Esophagus squamous epithelium (tissue), 5 donors: ENCODE measurements at regions not wholly inside any gene's neighbourhood (a gene's known extent, or its start where the extent isn't known, plus 50 kb on each side); places are given as distances from the start of the nearest gene placed in this dataset.

ENCODE experiments used
- DNase-seq: peaks from one replicate; lab custom pipeline; 2025; lab: John Stamatoyannopoulos, UW
- H3K27ac ChIP-seq, 4 donors: fragments of 200-600 bp; sonication (generic); one replicate each; pipeline ENCODE4 v1.5.1; 2016 to 2019; ENCODE audit warnings: mild to moderate bottlenecking in 1 of 4
- H3K27me3 ChIP-seq, 4 donors: fragments of 200-600 bp; sonication (generic); 1 replicate in 3 of 4; 2 replicates in 1 of 4; pipeline versions ENCODE4 v1.5.1 to v1.6.0; 2017 to 2021; ENCODE audit warnings: antibody characterized with exemption in 1 of 4
- H3K36me3 ChIP-seq, 3 donors: fragments of 200-600 bp; sonication (generic); one replicate each; pipeline ENCODE4 v1.5.1; 2016 to 2019
- H3K4me1 ChIP-seq, 3 donors: fragments of 200-600 bp; sonication (generic); one replicate each; pipeline ENCODE4 v1.5.1; 2017 to 2019
- H3K4me3 ChIP-seq, 4 donors: fragments of 200-600 bp; sonication (generic); 1 replicate in 3 of 4; 2 replicates in 1 of 4; pipeline ENCODE4 v1.5.1; 2016 to 2019; ENCODE audit warnings: mild to moderate bottlenecking in 2 of 4, moderate library complexity in 1 of 4
- H3K9me3 ChIP-seq, 3 donors: fragments of 200-600 bp; sonication (generic); one replicate each; pipeline ENCODE4 v1.5.1; 2016 to 2019
- POLR2A ChIP-seq, 4 donors: fragments of 450-650 bp; IDR thresholded peaks; one replicate each; pipeline ENCODE4 v1.6.1; 2017; ENCODE audit warnings: antibody characterized with exemption in 4 of 4, mild to moderate bottlenecking in 4 of 4, moderate library complexity in 3 of 4
- WGBS, 2 donors: methylation state at CpG; one replicate each; pipeline ENCODE4 v1.1.5; 2018; 5-methylcytosine and 5-hydroxymethylcytosine counted together
- intact Hi-C: fragments of 100-400 bp; cut with DNase I; formaldehyde crosslinking; loops from one replicate; pipeline ENCODE4 v1.15.0; 2022
- TF ChIP-seq, protein P1 (sequence below), 6 experiments: fragments of 450-650 bp in 4 of 6; fragments of 200-600 bp in 2 of 6; sonication (generic) in 2 of 6; IDR thresholded peaks; one replicate each; pipeline ENCODE4 v1.5.1; 2016 to 2019; ENCODE audit warnings: antibody characterized with exemption in 6 of 6, mild to moderate bottlenecking in 4 of 6, moderate library complexity in 4 of 6
- donor health status: DM: yes; HTN: yes; CAD: no.

DNA sequence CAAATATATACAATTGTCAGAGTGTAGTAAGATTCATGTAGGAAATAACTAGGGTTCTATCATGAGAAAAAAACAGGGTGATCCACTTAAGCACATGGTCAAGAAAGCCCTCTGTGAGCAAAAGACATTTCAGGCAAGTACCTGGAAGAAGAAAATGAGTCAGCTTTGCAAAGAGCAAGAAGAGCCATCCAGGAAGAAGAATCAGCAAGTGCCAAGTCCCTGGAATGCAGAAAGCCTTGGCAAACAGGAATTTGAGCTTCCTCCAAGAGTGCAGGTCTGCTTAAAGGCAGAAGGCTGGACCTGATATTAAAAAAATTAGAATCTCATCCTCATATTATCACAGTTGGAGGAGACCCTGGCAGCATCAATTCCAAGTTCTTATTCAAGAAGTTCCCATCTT lies 188.5 kb upstream of the CELF4 start:
- DNase-seq: no peak
- no peak overlapping the region for H3K4me3 ChIP-seq
- H3K36me3 ChIP-seq: no peaks in the 10 kb centered on the region
- H3K9me3 ChIP-seq: no peaks in the 10 kb centered on the region
- no peaks in the 10 kb centered on the region for H3K4me1 ChIP-seq
- H3K27ac ChIP-seq: no peak overlapping the region
- TF ChIP-seq POLR2A (IDR thresholded peaks at IDR 0.05): no peak
- TF ChIP-seq, protein P1, sequence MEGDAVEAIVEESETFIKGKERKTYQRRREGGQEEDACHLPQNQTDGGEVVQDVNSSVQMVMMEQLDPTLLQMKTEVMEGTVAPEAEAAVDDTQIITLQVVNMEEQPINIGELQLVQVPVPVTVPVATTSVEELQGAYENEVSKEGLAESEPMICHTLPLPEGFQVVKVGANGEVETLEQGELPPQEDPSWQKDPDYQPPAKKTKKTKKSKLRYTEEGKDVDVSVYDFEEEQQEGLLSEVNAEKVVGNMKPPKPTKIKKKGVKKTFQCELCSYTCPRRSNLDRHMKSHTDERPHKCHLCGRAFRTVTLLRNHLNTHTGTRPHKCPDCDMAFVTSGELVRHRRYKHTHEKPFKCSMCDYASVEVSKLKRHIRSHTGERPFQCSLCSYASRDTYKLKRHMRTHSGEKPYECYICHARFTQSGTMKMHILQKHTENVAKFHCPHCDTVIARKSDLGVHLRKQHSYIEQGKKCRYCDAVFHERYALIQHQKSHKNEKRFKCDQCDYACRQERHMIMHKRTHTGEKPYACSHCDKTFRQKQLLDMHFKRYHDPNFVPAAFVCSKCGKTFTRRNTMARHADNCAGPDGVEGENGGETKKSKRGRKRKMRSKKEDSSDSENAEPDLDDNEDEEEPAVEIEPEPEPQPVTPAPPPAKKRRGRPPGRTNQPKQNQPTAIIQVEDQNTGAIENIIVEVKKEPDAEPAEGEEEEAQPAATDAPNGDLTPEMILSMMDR (IDR thresholded peaks at IDR 0.05): no peak
- H3K27me3 ChIP-seq: no peaks in the 10 kb centered on the region
- intact Hi-C loops: no loop called here

DNA sequence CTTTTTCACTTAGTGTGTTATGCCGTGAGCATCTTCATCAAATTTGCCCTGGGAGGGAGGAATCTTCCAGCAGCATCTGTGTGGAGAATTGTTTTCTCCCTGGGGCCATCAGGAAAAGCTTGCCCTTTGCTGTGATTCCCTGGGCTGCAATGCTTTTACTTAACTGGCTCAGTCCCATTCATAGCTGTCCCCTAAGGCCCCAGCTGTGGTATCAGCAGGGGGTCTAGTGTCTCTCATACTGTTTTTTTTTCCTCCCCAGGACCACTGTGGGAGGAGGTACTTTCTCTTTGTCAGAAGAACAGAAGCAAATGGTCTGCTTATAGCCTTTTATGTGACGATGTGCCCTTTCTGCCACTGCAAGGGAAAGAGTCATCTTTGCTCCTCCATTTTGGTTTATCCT lies 176.8 kb upstream of the CELF4 start:
- Histone ChIP-seq H3K27me3 (no peaks in the 10 kb centered on the region), H3K36me3 (no peaks in the 10 kb centered on the region), H3K4me1 (no peaks in the 10 kb centered on the region), H3K9me3 (no peaks in the 10 kb centered on the region), H3K27ac (no peak overlapping the region), H3K4me3 (no peak overlapping the region)
- TF ChIP-seq POLR2A (IDR thresholded peaks at IDR 0.05): no peak
- TF ChIP-seq, protein P1 (IDR thresholded peaks at IDR 0.05): no peak
- no peak for DNase-seq
- 74 to 84% methylated on average over 2 of the region's 2 CpGs for WGBS, 2 donors
- intact Hi-C loops: no loop called here

DNA sequence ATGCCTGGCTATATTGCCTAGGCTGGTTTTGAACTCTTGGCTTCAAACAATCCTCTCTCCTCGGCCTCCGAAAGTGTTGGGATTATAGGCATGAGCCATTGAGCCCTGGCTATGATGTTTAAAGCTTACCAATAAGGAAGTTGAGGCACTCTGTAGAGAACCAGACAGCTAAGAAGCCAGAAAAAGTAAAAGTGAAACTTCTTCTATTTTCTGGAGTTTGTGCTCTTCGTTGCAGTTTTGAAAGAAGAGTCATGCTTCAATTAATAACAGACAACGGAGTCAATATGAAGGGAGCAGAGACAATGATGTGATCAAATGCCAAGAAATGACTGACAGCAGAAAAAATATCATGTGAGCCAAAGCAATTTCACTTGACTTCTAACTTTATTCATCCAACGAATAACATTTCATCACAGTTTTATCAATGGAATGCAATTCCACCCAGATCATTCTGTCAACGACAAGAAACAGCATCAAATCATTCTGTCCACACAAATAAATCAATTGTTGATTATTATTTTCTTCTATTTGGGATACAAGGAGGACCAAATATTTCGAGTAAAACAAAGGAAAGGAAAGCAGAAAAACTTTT lies 175.5 kb upstream of the CELF4 start:
- no peaks in the 10 kb centered on the region for H3K9me3 ChIP-seq
- TF ChIP-seq, protein P1 (IDR thresholded peaks at IDR 0.05): no peak
- TF ChIP-seq POLR2A (IDR thresholded peaks at IDR 0.05): no peak

DNA sequence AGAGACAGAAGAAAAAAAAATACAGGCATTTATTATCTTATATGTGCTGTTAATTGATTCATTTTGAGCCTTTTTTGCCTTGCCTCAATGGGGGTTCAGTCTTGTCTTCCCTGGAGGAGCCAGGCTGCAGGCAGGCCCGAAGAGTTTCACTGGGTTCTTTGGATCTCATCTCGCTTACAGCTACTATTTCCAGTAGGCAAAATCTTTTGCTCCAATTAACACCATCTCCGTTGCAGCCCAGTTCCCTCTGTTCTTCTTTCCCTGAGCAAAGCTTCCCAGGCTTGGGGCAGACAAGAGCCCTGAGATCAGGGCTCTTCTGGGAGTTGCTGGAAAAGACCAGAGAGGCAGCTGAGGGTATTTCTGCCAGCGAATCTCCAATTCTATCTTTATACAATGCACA lies 168.8 kb upstream of the CELF4 start:
- TF ChIP-seq POLR2A (IDR thresholded peaks at IDR 0.05): no peak
- TF ChIP-seq, protein P1 (IDR thresholded peaks at IDR 0.05): no peak
- H3K4me3 ChIP-seq: no peak overlapping the region
- DNase-seq: no peak
- no peak overlapping the region for H3K27ac ChIP-seq
- intact Hi-C loops: no loop called here
- 69 to 85% methylated on average over 4 of the region's 4 CpGs for WGBS, 2 donors
- H3K27me3 ChIP-seq: no peaks in the 10 kb centered on the region
- no peaks in the 10 kb centered on the region for H3K36me3 ChIP-seq
- H3K9me3 ChIP-seq: no peaks in the 10 kb centered on the region
- no peaks in the 10 kb centered on the region for H3K4me1 ChIP-seq

More for the DNA sequence above, 175.5 kb upstream of the CELF4 start:
- no peak for DNase-seq
- WGBS, 2 donors: 43 to 59% methylated on average over 7 of the region's 7 CpGs
- Histone ChIP-seq H3K27ac (no peak overlapping the region), H3K36me3 (no peaks in the 10 kb centered on the region), H3K27me3 (no peaks in the 10 kb centered on the region), H3K4me3 (no peak overlapping the region), H3K4me1 (no peaks in the 10 kb centered on the region)
- intact Hi-C loops: no loop called here

DNA sequence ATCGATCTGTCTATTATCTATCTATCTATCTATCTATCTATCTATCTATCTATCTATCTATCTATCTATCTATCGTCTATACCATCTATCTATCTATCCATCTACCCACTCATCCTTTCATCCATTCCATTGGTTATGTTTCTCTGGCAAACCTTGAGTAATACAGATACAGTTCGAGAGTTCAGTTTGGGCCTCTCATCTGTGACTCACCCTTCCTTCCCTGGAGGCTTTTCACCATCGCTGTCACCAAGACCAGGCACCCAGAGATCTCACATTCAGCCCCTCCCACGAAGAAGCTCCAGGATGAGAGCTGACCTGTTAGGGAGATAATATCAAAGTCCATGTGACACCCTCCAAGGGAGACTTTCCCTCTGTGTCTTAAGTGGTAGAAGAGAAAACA lies 164.1 kb upstream of the CELF4 start:
- Histone ChIP-seq H3K4me3 (no peak overlapping the region), H3K9me3 (no peaks in the 10 kb centered on the region), H3K4me1 (no peaks in the 10 kb centered on the region), H3K27ac (no peak overlapping the region), H3K27me3 (no peaks in the 10 kb centered on the region), H3K36me3 (no peaks in the 10 kb centered on the region)
- intact Hi-C loops: no loop called here
- WGBS, 2 donors: 50 to 57% methylated on average over 5 of the region's 5 CpGs
- TF ChIP-seq, protein P1 (IDR thresholded peaks at IDR 0.05): no peak
- TF ChIP-seq POLR2A (IDR thresholded peaks at IDR 0.05): no peak
- DNase-seq: no peak
